HG02798 (cell line): ENCODE measurements at regions not wholly inside any gene's neighbourhood (a gene's known extent, or its start where the extent isn't known, plus 50 kb on each side); places are given as distances from the start of the nearest gene placed in this dataset.

Experiments used
- ATAC-seq: cut with Tn5 transposase; IDR thresholded peaks from one replicate; pipeline ENCODE4 v1.9.1; 2021; ENCODE audit warnings: mild to moderate bottlenecking; ENCODE audit not compliant: unreplicated experiment, poor library complexity

GRCh38 chr6:76719449-76719848 is 647.0 kb upstream of the IMPG1 start:
- ATAC-seq, result no peak

GRCh38 chr6:76708641-76709331 is 636.3 kb upstream of the IMPG1 start:
- ATAC-seq, result no peak

DNA sequence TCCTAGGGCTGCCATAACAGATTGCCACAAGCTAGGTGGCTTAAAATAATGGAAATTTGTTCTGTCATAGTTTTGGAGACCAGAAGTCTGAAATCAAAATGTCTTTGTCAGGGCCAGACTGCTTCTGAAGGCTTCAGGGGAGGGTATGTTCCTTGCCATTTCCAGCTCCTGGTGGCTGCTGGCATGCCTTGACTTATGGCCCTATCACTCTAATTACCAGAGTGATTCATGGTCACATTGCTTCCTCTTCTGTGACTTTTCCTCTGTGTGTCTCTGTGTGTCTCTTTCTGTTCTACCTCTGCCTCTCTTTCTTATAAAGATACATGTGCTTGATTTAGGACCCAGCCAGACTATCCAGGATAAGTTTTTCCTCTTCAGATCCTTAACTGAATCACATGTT is 635.2 kb upstream of the IMPG1 start:
- ATAC-seq, result no peak

DNA sequence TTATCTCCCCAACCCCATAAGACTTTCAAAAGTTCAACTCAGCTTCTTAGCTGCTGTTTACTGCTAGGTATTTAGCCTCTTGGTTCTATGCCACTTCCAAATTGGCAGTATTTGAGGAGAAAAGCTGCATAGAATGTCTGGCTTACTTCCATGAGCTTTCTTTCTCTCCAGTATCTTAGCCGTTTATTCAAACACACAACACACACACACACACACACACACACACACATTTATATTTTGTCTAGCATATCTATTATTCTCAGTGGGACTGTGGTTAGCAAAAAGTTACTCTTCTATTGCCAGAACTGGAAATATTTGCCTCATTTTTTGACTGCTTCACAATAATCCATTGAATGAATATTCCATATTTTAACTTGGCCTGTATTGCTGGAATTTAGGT is 634.2 kb upstream of the IMPG1 start:
- no peak for ATAC-seq

- no peak for ATAC-seq
These were observed 633.6 kb upstream of the IMPG1 start for GRCh38 chr6:76706086-76706485.

DNA sequence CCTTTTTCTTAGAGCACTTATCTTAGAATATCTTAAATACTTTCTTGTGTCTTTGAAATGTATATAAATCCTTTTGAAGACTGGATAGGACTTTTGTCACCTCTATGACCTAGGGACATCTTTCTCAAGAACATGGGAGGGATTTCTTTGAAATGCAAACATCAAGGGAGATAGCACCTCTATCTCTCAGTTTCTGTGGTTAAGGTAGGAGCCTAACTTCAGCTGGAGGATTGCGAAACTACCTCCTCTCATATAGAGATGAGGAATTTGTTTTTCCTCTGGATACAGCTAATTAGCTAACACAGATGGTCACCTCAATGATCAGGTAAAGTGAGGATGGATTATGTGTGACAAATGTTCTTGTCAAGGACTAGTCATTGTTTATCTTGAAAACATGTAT is 631.3 kb upstream of the IMPG1 start:
- no peak for ATAC-seq

- ATAC-seq, result no peak
These were observed 630.8 kb upstream of the IMPG1 start for GRCh38 chr6:76703285-76703684.

DNA sequence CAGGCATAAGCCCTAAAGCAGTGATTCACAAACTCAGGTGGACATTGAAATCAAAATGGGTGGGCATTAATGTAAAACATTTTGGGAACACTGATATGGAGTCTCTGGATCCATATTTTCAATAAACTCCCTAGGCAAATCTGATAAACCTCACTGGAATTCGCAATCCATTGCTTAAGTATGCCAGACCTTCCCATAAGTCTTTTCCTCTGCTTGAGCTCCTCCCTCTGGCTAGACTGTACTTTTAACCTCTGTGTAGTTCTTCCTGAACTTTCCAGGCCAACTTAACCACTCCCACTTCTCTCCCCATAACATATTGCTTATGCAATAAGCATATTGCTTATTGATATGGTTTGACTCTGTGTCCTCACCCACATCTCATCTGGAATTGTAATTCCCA is 629.7 kb upstream of the IMPG1 start:
- no peak for ATAC-seq

DNA sequence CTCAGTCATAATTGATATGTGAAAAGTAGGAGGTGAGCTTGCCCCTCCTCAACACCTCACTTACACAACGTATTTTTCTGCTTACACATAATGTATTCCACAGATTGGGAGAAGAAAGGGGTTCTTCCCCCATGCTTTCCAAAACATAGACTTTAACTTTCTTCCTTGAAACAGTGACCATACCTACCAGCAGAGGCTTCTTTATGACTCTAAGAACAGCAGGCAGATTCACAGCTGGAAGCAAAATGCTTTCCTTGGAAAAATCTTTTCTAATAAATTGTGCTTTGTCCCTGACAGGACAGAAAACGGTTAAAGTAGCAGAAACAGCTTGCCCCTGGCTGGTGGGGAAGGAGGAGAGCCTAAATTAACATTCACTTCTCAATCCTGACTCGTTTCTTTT is 629.1 kb upstream of the IMPG1 start:
- ATAC-seq, result no peak

DNA sequence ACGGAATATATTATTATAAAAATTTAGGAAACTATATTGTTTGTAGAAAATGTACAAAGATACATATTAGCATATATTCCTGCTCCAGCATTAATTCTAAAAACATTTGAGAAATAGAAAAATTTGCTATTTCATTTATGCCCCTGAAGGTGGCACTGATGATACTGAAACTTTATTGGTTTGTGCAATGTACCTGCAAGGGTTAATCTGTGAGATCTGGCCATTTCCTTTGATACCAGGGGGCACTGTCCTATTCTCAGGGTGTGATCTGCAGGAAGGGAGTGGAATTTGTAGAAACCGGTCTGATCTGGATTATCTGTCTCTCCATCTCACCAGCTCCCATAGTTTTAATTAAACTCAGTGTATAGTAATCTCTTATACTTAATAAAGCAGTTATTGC is 625.1 kb upstream of the IMPG1 start:
- no peak for ATAC-seq

GRCh38 chr6:76694795-76695194 is 622.3 kb upstream of the IMPG1 start:
- no peak for ATAC-seq

GRCh38 chr6:76684875-76685274 is 612.4 kb upstream of the IMPG1 start:
- no peak for ATAC-seq

GRCh38 chr6:76683985-76684384 is 611.5 kb upstream of the IMPG1 start:
- no peak for ATAC-seq

DNA sequence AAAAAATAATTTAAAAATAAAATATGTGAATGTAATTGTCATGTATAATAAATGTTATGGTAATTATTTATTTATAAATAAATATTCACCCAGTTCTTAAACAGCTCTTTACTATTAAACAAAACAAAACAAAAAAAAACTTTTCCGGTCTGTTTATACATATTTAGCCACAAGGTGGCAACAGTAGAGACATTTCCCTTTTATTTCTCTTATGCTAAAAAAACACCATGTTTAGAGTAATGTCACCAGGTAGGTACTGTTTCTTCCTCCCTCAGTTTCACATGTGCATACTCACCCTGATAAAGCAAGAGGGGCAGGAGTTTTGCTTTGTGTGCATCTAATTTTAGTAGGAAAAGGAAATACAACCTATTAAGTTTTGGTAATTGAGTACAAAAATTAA is 610.4 kb upstream of the IMPG1 start:
- ATAC-seq, result no peak

DNA sequence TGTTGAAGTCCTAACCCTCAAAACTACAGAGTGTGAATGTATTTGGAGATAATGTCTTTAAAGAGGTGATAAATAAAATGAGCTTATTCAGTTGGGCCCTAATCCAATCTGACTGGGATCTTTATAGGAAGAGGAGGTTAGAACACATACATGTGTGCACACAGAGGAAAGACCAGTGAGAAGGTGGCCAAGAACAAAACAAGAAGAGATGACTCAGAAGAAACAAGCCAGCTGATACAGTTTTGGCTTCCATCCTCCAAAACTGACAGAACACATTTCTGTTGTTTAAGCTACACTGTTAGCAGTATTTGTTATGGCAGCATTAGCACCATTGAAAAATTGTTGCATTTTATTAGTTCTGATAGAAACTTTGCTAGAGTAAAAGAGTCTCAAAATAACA is 609.3 kb upstream of the IMPG1 start:
- no peak for ATAC-seq

DNA sequence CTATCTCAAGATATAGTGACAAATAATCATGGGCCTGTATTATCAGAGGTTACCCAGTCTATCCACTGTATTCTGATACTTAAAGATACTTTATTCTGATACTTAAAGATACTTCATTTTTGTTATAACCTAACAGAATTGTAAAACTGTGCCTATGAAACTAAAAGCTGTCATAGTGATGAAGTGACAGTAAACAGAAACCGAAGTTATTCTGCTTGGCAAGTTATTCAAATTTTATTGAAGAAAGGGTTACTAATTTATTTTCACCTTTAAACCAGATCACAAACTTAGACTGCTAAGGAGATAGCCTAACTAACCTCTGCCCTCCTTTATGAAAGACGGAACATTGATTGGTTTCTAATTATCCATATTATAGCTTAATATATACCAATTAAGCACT is 604.6 kb upstream of the IMPG1 start:
- no peak for ATAC-seq

- no peak for ATAC-seq
These were observed 599.3 kb upstream of the IMPG1 start for GRCh38 chr6:76671751-76672150.

GRCh38 chr6:76644231-76644630 is 571.8 kb upstream of the IMPG1 start:
- ATAC-seq, result no peak

GRCh38 chr6:76639941-76640340 is 567.5 kb upstream of the IMPG1 start:
- ATAC-seq, result no peak

- ATAC-seq, result no peak
These were observed 562.2 kb upstream of the IMPG1 start for GRCh38 chr6:76634695-76635094.

DNA sequence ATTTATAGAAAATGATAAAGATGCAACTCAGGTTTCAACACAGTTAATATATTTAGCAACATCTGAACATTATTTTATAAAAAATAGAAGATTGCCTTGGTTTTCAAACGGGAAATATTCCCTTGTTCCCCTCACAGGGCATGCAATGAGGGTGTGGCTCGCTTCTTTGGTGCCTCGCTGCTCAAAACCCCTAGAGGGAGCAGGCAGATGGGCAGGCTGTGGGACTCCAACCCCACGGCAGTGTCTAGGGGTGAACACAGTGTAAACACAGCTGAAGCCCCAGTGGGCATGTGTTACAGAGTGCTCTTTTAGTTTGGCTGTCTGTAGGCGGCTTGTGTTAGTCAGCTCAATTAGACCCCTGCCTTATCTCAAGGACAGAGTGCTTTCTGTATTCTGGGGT is 560.8 kb upstream of the IMPG1 start:
- no peak for ATAC-seq

DNA sequence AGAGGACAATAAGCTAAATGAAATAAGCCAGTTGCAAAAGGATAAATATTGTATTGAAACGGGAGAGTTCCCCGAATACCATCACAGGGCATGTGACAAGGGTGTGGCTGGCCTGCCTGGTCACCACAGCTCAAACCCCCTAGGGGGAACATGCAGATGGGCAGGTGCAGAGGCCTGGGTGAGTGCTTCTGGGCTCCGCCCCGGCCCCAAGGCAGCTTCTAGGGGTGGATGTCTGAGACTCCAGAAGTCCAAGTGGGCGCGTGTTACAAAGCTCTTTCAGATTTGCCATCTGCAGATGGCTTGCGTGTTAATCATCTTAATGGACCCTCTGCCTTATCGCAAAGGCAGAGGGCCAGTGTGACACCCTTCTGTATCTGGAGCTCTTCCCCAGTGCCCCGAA is 559.2 kb upstream of the IMPG1 start:
- ATAC-seq, result no peak

DNA sequence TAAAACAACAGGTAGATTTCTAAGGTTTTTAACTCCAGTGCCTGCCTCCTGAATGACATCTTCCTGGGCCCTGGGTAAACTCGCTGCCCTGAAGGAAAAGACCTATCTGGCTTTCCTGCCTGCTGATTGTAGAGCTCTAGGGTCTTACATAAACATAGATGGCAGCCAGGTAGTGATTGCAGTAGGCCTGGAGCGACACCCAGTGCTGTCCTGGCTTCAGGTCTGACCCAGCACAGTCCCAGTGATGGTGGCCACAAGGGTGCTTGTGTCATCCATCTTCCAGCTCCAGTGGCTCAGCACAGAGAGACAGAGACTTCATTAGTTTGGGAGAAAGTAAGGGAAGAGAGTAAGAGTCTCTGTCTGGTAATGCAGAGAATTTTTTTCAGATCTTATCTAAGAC is 542.9 kb upstream of the IMPG1 start:
- no peak for ATAC-seq
